Keratinocyte (primary cell): ENCODE measurements at regions not wholly inside any gene's neighbourhood (a gene's known extent, or its start where the extent isn't known, plus 50 kb on each side); places are given as distances from the start of the nearest gene placed in this dataset.

Experiments
- DNase-seq: peaks from one replicate; pipeline ENCODE4 v3.0.0-alpha.2; 2011; ENCODE audit warnings: low read depth, missing footprints, low spot score
- FAIRE-seq: peaks from 2 replicates; lab custom pipeline; 2011; peaks lifted over from hg19 to GRCh38; lab: Jason Lieb, UNC
- H2AFZ ChIP-seq: 2 replicates; pipeline ENCODE4 v1.6.0; 2012; ENCODE audit warnings: low read length, control low read depth, inconsistent platforms; ENCODE audit not compliant: control insufficient read depth
- H3K27ac ChIP-seq: 2 replicates; pipeline ENCODE4 v1.5.1; 2011; ENCODE audit warnings: low read length; ENCODE audit not compliant: control insufficient read depth, insufficient read depth
- H3K27me3 ChIP-seq: 3 replicates; pipeline ENCODE4 v1.6.0; 2011; ENCODE audit warnings: low read length; ENCODE audit not compliant: control insufficient read depth, insufficient read depth; ENCODE audit errors: extremely low read depth
- H3K36me3 ChIP-seq, 2 experiments: 2 replicates in 1 of 2; 3 replicates in 1 of 2; pipeline ENCODE4 v1.5.1; 2011; ENCODE audit warnings: low read length in 2 of 2, mild to moderate bottlenecking in 1 of 2; ENCODE audit not compliant: control insufficient read depth in 2 of 2, insufficient read depth in 2 of 2; ENCODE audit errors: extremely low read depth in 1 of 2
- H3K4me1 ChIP-seq: 3 replicates; pipeline ENCODE4 v1.5.1; 2011; ENCODE audit warnings: low read length; ENCODE audit not compliant: control insufficient read depth, insufficient read depth; ENCODE audit errors: extremely low read depth
- H3K4me2 ChIP-seq: 3 replicates; pipeline ENCODE4 v1.6.0; 2011; ENCODE audit warnings: low read depth, low read length; ENCODE audit not compliant: control insufficient read depth, insufficient read depth; ENCODE audit errors: extremely low read depth
- H3K4me3 ChIP-seq, 3 experiments: fragments of 200-600 bp in 1 of 3; sonication (generic) in 1 of 3; 2 replicates in 2 of 3; 3 replicates in 1 of 3; pipeline ENCODE4 v1.5.1; 2011 to 2016; ENCODE audit warnings: low read length in 3 of 3, mild to moderate bottlenecking in 3 of 3, control low read depth in 2 of 3, inconsistent platforms in 1 of 3, low read depth in 1 of 3, mixed read lengths in 1 of 3, mixed run types in 1 of 3, moderate library complexity in 1 of 3; ENCODE audit not compliant: control insufficient read depth in 2 of 3, insufficient read depth in 2 of 3; ENCODE audit errors: extremely low read depth in 1 of 3
- H3K79me2 ChIP-seq: 2 replicates; pipeline ENCODE4 v1.6.0; 2012; ENCODE audit warnings: low read length; ENCODE audit not compliant: control insufficient read depth, insufficient read depth
- H3K9ac ChIP-seq: 3 replicates; pipeline ENCODE4 v1.6.0; 2011; ENCODE audit warnings: low read length; ENCODE audit not compliant: control insufficient read depth, insufficient read depth; ENCODE audit errors: extremely low read depth
- H3K9me1 ChIP-seq: 3 replicates; pipeline ENCODE4 v1.6.0; 2011; ENCODE audit warnings: low read length; ENCODE audit not compliant: control insufficient read depth, insufficient read depth; ENCODE audit errors: extremely low read depth
- H3K9me3 ChIP-seq: 2 replicates; pipeline ENCODE4 v1.5.1; 2012; ENCODE audit warnings: low read depth, low read length; ENCODE audit not compliant: control insufficient read depth
- H4K20me1 ChIP-seq: 3 replicates; pipeline ENCODE4 v1.6.0; 2011; ENCODE audit warnings: low read length; ENCODE audit not compliant: control insufficient read depth, insufficient read depth; ENCODE audit errors: extremely low read depth
- EZH2 ChIP-seq: IDR thresholded peaks from one replicate; pipeline ENCODE4 v1.6.1; 2012; ENCODE audit warnings: inconsistent platforms, mild to moderate bottlenecking, low read length, moderate library complexity
- dilution Hi-C: fragments of 300-500 bp; cut with MboI; formaldehyde crosslinking; loops from one replicate; pipeline ENCODE4 v1.7.0; 2020; ENCODE audit warnings: low sequenced_read_pairs; ENCODE audit not compliant: extremely low pct_ligation_motif_present
- TF ChIP-seq, protein P1 (sequence below), 3 experiments: IDR thresholded peaks in 1 of 3; conservative IDR thresholded peaks in 1 of 3; optimal IDR thresholded peaks in 1 of 3; 2 replicates in 2 of 3; 3 replicates in 1 of 3; pipeline versions ENCODE3 to v1.5.1; 2011; ENCODE audit warnings: low read length in 3 of 3, mild to moderate bottlenecking in 3 of 3, moderate library complexity in 2 of 3, control low read depth in 1 of 3, inconsistent platforms in 1 of 3; ENCODE audit not compliant: insufficient read depth in 2 of 3; ENCODE audit errors: extremely low read depth in 1 of 3

DNA sequence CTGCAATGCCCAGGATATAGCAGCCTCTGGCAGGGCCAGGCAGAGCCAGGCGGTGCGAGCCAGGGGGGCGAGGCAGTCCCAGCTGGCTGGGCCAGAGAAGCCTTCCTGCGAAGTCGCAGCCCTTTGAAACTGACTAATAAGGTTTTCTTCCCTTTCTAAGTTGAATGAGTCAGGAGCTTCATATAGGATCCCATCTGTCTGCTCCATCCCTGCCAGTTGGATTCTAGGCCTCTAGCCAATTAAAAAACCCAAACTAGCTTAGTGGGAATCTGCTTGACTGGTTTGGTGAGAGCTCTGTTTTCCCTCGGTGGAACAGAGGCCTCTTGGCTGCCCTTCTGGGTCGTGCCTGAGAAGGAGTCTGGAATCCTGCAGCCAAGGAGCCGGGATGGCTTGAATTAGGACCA, 70.1 kb upstream of the RAPGEF1 start:
- Histone ChIP-seq H3K27me3 (peaks cover 63% of the 10 kb centered on the region), H3K27ac (no peak overlapping the region), H3K4me1 (no peaks in the 10 kb centered on the region), H3K36me3 (no peaks in the 10 kb centered on the region), H3K9me1 (no peaks in the 10 kb centered on the region), H4K20me1 (peaks cover 10% of the 10 kb centered on the region), H3K9me3 (no peaks in the 10 kb centered on the region), H3K4me3 (no peak overlapping the region), H2AFZ (no peak overlapping the region), H3K79me2 (no peaks in the 10 kb centered on the region), H3K4me2 (no peak overlapping the region), H3K9ac (no peak overlapping the region)
- DNase-seq, result no peak
- no peak for FAIRE-seq
- dilution Hi-C loops, result loop anchor here (25.0 kb wide), 1 partner anchor 352 kb away; the partner anchor contains the start of gene NTNG2
- TF ChIP-seq EZH2, result no peak
- TF ChIP-seq, protein P1, sequence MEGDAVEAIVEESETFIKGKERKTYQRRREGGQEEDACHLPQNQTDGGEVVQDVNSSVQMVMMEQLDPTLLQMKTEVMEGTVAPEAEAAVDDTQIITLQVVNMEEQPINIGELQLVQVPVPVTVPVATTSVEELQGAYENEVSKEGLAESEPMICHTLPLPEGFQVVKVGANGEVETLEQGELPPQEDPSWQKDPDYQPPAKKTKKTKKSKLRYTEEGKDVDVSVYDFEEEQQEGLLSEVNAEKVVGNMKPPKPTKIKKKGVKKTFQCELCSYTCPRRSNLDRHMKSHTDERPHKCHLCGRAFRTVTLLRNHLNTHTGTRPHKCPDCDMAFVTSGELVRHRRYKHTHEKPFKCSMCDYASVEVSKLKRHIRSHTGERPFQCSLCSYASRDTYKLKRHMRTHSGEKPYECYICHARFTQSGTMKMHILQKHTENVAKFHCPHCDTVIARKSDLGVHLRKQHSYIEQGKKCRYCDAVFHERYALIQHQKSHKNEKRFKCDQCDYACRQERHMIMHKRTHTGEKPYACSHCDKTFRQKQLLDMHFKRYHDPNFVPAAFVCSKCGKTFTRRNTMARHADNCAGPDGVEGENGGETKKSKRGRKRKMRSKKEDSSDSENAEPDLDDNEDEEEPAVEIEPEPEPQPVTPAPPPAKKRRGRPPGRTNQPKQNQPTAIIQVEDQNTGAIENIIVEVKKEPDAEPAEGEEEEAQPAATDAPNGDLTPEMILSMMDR (optimal IDR thresholded peaks at IDR 0.05 in 1 of 3, IDR thresholded peaks at IDR 0.05 in 1 of 3, conservative IDR thresholded peaks at IDR 0.05 in 1 of 3; ENCODE audit: extremely low read depth in 1 of 3, insufficient read depth in 2 of 3, low read length in 3 of 3), result no peak

DNA sequence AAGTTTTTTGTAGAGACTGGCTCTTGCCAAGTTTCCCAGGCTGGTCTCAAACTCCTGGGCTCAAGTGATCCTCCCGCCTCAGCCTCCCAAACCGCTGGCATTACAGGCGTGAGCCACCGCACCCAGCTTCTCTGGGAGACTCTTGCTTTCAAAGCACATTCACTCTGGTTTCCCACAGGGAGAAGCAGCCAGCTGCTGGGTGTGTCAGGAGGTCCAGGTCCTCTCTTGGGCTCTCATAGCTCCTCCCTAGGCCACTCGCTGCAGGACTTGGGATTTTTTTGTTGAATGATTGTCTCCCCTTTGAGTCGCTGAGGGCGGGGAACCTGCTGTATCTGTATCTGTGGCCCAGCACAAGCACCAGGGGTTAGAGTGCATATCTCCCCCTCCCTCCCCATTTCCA, 68.4 kb upstream of the RAPGEF1 start:
- FAIRE-seq (no peak), DNase-seq (no peak)
- Histone ChIP-seq H3K79me2 (no peaks in the 10 kb centered on the region), H2AFZ (no peak overlapping the region), H3K36me3 (no peaks in the 10 kb centered on the region), H3K27ac (no peak overlapping the region), H3K9ac (no peak overlapping the region), H3K4me3 (no peak overlapping the region), H3K27me3 (peaks cover 58% of the 10 kb centered on the region), H3K4me1 (no peaks in the 10 kb centered on the region), H3K4me2 (no peak overlapping the region), H4K20me1 (peaks cover 10% of the 10 kb centered on the region), H3K9me1 (no peaks in the 10 kb centered on the region), H3K9me3 (no peaks in the 10 kb centered on the region)
- dilution Hi-C loops, result loop anchor here (25.0 kb wide), 1 partner anchor 354 kb away; the partner anchor contains the start of gene NTNG2
- no peak for TF ChIP-seq EZH2
- TF ChIP-seq, protein P1 (optimal IDR thresholded peaks at IDR 0.05 in 1 of 3, IDR thresholded peaks at IDR 0.05 in 1 of 3, conservative IDR thresholded peaks at IDR 0.05 in 1 of 3; ENCODE audit: extremely low read depth in 1 of 3, insufficient read depth in 2 of 3, low read length in 3 of 3), result no peak
